ENCODE measurements at regions not wholly inside any gene's neighbourhood (a gene's known extent, or its start where the extent isn't known, plus 50 kb on each side); places are given as distances from the start of the nearest gene placed in this dataset.

DNA sequence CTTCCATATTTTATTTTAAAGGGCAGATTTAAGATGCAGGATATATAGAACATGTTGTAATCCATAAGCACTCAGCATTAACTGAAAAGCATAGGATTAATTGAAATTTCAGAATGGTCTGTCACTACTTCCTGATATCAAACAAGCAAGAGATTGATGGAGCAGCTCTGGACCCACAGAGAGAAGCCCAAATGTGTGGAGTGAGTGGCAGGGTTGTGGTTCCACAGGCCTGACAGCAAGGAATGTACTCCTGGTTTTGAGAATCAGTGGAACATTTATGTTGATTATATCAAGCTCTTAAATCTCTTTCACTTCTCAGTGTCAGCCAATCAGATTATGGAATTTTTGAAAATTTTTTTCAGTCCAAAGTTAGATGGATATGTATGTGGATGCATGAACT, 267.6 kb upstream of the PRICKLE1 start:
- TF ChIP-seq, protein P1, sequence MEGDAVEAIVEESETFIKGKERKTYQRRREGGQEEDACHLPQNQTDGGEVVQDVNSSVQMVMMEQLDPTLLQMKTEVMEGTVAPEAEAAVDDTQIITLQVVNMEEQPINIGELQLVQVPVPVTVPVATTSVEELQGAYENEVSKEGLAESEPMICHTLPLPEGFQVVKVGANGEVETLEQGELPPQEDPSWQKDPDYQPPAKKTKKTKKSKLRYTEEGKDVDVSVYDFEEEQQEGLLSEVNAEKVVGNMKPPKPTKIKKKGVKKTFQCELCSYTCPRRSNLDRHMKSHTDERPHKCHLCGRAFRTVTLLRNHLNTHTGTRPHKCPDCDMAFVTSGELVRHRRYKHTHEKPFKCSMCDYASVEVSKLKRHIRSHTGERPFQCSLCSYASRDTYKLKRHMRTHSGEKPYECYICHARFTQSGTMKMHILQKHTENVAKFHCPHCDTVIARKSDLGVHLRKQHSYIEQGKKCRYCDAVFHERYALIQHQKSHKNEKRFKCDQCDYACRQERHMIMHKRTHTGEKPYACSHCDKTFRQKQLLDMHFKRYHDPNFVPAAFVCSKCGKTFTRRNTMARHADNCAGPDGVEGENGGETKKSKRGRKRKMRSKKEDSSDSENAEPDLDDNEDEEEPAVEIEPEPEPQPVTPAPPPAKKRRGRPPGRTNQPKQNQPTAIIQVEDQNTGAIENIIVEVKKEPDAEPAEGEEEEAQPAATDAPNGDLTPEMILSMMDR (conservative IDR thresholded peaks at IDR 0.05; ENCODE audit: low read length): no peak
- TF ChIP-seq EZH2phosphoT487 (IDR thresholded peaks at IDR 0.05; ENCODE audit: borderline replicate concordance): no peak
